ENCODE measurements at regions not wholly inside any gene's neighbourhood (a gene's known extent, or its start where the extent isn't known, plus 50 kb on each side); places are given as distances from the start of the nearest gene placed in this dataset.
A peak's percentile ranks its signal among the peaks of the same experiment; 100 is the strongest.
"Not testable (repeated sequence)": the region's sequence is repeated elsewhere in the genome, so short reads cannot be mapped to it uniquely, and the experiment has no call there.

GRCh38 chr12:96085475-96085874 lies 50.1 kb upstream of the LTA4H start:
- H3K4me3 ChIP-seq (ENCODE audit: low read depth, low read length), result no peak overlapping the region
- DNase-seq (ENCODE audit: low read depth), result no peak
- no peak for TF ChIP-seq CTCF (IDR thresholded peaks at IDR 0.05; ENCODE audit: control insufficient read depth, extremely low read depth, insufficient read depth)

- DNase-seq (ENCODE audit: low read depth); H3K4me3 ChIP-seq (ENCODE audit: low read depth, low read length): not testable (repeated sequence)
Measured at GRCh38 chr12:96086190-96086589, 50.8 kb upstream of the LTA4H start.

DNA sequence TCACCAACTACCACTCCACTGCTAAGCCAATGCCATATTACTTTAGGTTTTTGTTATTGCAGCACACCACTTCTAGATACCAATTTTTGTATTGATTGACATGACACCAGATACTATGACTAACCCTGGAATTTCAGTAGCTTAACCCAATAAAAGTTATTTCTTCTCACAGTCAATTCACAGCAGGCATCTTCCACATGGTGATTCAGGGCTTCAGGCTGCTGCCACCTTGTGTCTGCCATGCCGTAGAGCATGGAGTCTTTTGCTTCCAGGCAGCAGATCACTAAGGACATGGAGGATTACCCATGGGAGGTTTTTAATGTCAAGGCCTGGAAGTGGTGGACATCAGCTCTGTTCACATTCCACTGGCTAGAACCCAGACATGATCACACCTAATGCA lies 56.4 kb upstream of the LTA4H start:
- no peak for DNase-seq (ENCODE audit: low read depth)

GRCh38 chr12:96093543-96094196 lies 58.3 kb upstream of the LTA4H start:
- no peak overlapping the region for H3K4me3 ChIP-seq (ENCODE audit: low read depth, low read length)
- TF ChIP-seq CTCF (IDR thresholded peaks at IDR 0.05; ENCODE audit: control insufficient read depth, extremely low read depth, insufficient read depth), result no peak
- peak; percentile 76 for DNase-seq (ENCODE audit: low read depth)

More for the DNA sequence above, 56.4 kb upstream of the LTA4H start:
- H3K4me3 ChIP-seq (ENCODE audit: low read depth, low read length), result no peak overlapping the region
- TF ChIP-seq CTCF (IDR thresholded peaks at IDR 0.05; ENCODE audit: control insufficient read depth, extremely low read depth, insufficient read depth), result peak; percentile 23; the same call in 1 of the 2 replicates

GRCh38 chr12:96094201-96094600 lies 58.8 kb upstream of the LTA4H start:
- TF ChIP-seq CTCF (IDR thresholded peaks at IDR 0.05; ENCODE audit: control insufficient read depth, extremely low read depth, insufficient read depth), result no peak
- peak; percentile 56 for DNase-seq (ENCODE audit: low read depth)
- no peak overlapping the region for H3K4me3 ChIP-seq (ENCODE audit: low read depth, low read length)

- TF ChIP-seq CTCF (IDR thresholded peaks at IDR 0.05; ENCODE audit: control insufficient read depth, extremely low read depth, insufficient read depth), result no peak
- H3K4me3 ChIP-seq (ENCODE audit: low read depth, low read length), result no peak overlapping the region
- no peak for DNase-seq (ENCODE audit: low read depth)
Measured at GRCh38 chr12:96098631-96099030, 63.2 kb upstream of the LTA4H start.

GRCh38 chr12:96099421-96099820 lies 64.0 kb upstream of the LTA4H start:
- no peak for DNase-seq (ENCODE audit: low read depth)
- TF ChIP-seq CTCF (IDR thresholded peaks at IDR 0.05; ENCODE audit: control insufficient read depth, extremely low read depth, insufficient read depth), result no peak
- H3K4me3 ChIP-seq (ENCODE audit: low read depth, low read length), result no peak overlapping the region
